Stimulated activated CD4-positive, alpha-beta T cell treated with anti-CD3 and anti-CD28 coated beads, Interleukin-4, amount 100 ng/mL, for 1 hour (primary cell): ENCODE measurements at regions not wholly inside any gene's neighbourhood (a gene's known extent, or its start where the extent isn't known, plus 50 kb on each side); places are given as distances from the start of the nearest gene placed in this dataset.
"Not testable (repeated sequence)": the region's sequence is repeated elsewhere in the genome, so short reads cannot be mapped to it uniquely, and the experiment has no call there.

Experiments
- DNase-seq: peaks from one replicate; pipeline ENCODE4 v3.0.0-alpha.2; 2020

GRCh38 chr1:4176841-4177240, 276.8 kb upstream of the C1orf174 start:
- DNase-seq, result no peak

GRCh38 chr1:4177425-4178150, 277.5 kb upstream of the C1orf174 start:
- DNase-seq, result no peak

- no peak for DNase-seq
Measured at GRCh38 chr1:4178501-4179113, 278.5 kb upstream of the C1orf174 start.

GRCh38 chr1:4179914-4180735, 280.1 kb upstream of the C1orf174 start:
- DNase-seq, result no peak

GRCh38 chr1:4186486-4186885, 286.4 kb upstream of the C1orf174 start:
- not testable (repeated sequence) for DNase-seq

GRCh38 chr1:4203501-4203900, 303.4 kb upstream of the C1orf174 start:
- DNase-seq, result no peak

GRCh38 chr1:4207183-4207582, 307.1 kb upstream of the C1orf174 start:
- no peak for DNase-seq

- no peak for DNase-seq
Measured at GRCh38 chr1:4207842-4208692, 308.0 kb upstream of the C1orf174 start.

- DNase-seq, result no peak
Measured at GRCh38 chr1:4210043-4210442, 310.0 kb upstream of the C1orf174 start.

- DNase-seq, result no peak
Measured at GRCh38 chr1:4212796-4213195, 312.7 kb upstream of the C1orf174 start.

- DNase-seq, result no peak
Measured at GRCh38 chr1:4213366-4213973, 313.4 kb upstream of the C1orf174 start.

- no peak for DNase-seq
Measured at GRCh38 chr1:4214826-4215225, 314.8 kb upstream of the C1orf174 start.

GRCh38 chr1:4215391-4215790, 315.3 kb upstream of the C1orf174 start:
- DNase-seq, result no peak

GRCh38 chr1:4216231-4216630, 316.2 kb upstream of the C1orf174 start:
- DNase-seq, result no peak

- DNase-seq, result no peak
Measured at GRCh38 chr1:4218619-4219018, 318.5 kb upstream of the C1orf174 start.

- no peak for DNase-seq
Measured at GRCh38 chr1:4219111-4219510, 319.0 kb upstream of the C1orf174 start.

GRCh38 chr1:4219826-4220225, 319.8 kb upstream of the C1orf174 start:
- no peak for DNase-seq

- no peak for DNase-seq
Measured at GRCh38 chr1:4220362-4220761, 320.3 kb upstream of the C1orf174 start.

- no peak for DNase-seq
Measured at GRCh38 chr1:4221107-4221506, 321.0 kb upstream of the C1orf174 start.

- DNase-seq, result no peak
Measured at GRCh38 chr1:4224684-4225467, 324.8 kb upstream of the C1orf174 start.

GRCh38 chr1:4227986-4228385, 327.9 kb upstream of the C1orf174 start:
- no peak for DNase-seq

- DNase-seq, result no peak
Measured at GRCh38 chr1:4253935-4254334, 353.9 kb upstream of the C1orf174 start.
